ENCODE measurements at regions not wholly inside any gene's neighbourhood (a gene's known extent, or its start where the extent isn't known, plus 50 kb on each side); places are given as distances from the start of the nearest gene placed in this dataset.

GRCh38 chr11:111107501-111107900, 138.0 kb upstream of the POU2AF2 start:
- DNase-seq (ENCODE audit: extremely low read depth, low read depth): no peak
- TF ChIP-seq CTCF (IDR thresholded peaks at IDR 0.05; ENCODE audit: low read depth, low read length): no peak

DNA sequence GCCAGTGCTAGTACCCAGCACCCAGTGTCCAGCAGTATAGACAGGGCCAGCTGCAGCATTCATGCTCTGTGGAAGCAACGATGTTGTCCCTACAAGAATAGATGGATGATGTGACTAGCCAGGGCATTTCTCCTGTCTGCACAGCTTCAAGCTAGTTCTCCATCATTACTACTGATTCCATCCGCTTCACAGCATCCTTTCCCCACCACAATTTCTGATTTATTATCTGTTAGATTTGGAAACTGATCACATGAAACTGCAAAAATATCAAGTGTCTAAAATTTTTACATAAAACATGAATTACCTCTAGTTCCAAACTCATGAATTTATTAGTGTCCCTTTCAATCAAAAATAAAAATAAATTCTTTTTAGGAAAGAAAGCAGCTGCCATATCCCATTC, 138.9 kb upstream of the POU2AF2 start:
- no peak for DNase-seq (ENCODE audit: extremely low read depth, low read depth)
- TF ChIP-seq CTCF (IDR thresholded peaks at IDR 0.05; ENCODE audit: low read depth, low read length): no peak

GRCh38 chr11:111105566-111105965, 140.0 kb upstream of the POU2AF2 start:
- no peak for DNase-seq (ENCODE audit: extremely low read depth, low read depth)
- TF ChIP-seq CTCF (IDR thresholded peaks at IDR 0.05; ENCODE audit: low read depth, low read length): no peak

- no peak for DNase-seq (ENCODE audit: extremely low read depth, low read depth)
- TF ChIP-seq CTCF (IDR thresholded peaks at IDR 0.05; ENCODE audit: low read depth, low read length): no peak
Observed at GRCh38 chr11:111104185-111104584, 141.3 kb upstream of the POU2AF2 start.

DNA sequence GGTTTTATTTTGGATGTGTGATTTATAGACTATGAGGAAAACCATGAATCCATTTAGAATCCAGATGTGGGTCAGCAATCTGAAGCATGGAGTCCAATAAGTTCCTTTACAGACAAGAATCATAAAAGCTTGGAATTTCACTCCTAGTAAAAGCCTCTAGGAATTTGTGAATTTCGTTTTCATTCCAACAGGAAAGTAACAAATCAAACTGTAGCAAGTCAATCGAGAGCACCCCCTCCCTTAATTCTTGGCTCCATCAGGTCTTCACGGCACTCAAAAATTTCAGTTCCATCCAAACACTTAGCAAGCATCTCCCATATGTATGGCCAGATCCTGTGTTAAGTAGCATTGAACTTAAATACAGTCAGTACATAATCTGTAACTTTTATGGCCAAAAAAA, 143.6 kb upstream of the POU2AF2 start:
- DNase-seq (ENCODE audit: extremely low read depth, low read depth): no peak
- no peak for TF ChIP-seq CTCF (IDR thresholded peaks at IDR 0.05; ENCODE audit: low read depth, low read length)

DNA sequence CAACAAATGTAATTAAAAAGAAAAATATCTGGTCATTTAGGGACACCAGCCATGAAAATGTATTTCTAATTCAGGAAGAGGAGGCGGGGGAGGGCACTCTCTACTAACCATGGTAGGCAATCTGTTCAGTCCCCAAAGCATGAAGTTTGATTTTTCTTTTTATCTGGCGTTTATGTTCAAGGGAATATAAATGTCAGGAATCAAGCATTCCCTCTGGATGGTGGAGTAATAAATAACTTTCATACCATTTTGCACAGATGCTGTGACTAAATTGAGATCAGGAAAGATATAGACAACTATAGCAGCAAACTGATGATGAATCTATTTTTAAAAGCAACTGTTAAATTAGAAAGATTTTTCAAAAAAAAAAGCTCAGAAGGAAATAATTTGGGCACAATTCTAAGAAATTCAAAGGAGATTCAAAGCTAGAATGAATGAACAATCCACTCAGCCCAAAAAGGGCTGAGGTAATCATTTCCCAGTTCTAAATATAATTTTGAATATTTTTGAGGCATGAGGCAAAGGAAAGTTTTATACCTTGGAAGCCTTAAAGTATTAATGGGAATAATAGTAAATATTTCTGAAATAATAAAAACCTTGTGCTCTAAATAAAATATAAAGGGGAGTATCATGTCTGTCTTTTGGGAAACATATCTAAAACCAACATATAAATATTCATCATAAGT, 146.4 kb upstream of the POU2AF2 start:
- no peak for TF ChIP-seq CTCF (IDR thresholded peaks at IDR 0.05; ENCODE audit: low read depth, low read length)
- DNase-seq (ENCODE audit: extremely low read depth, low read depth): no peak

- no peak for DNase-seq (ENCODE audit: extremely low read depth, low read depth)
- no peak for TF ChIP-seq CTCF (IDR thresholded peaks at IDR 0.05; ENCODE audit: low read depth, low read length)
Observed at GRCh38 chr11:111098091-111098490, 147.4 kb upstream of the POU2AF2 start.
